ENCODE measurements at regions not wholly inside any gene's neighbourhood (a gene's known extent, or its start where the extent isn't known, plus 50 kb on each side); places are given as distances from the start of the nearest gene placed in this dataset.
"Not testable (repeated sequence)": the region's sequence is repeated elsewhere in the genome, so short reads cannot be mapped to it uniquely, and the experiment has no call there.

DNA sequence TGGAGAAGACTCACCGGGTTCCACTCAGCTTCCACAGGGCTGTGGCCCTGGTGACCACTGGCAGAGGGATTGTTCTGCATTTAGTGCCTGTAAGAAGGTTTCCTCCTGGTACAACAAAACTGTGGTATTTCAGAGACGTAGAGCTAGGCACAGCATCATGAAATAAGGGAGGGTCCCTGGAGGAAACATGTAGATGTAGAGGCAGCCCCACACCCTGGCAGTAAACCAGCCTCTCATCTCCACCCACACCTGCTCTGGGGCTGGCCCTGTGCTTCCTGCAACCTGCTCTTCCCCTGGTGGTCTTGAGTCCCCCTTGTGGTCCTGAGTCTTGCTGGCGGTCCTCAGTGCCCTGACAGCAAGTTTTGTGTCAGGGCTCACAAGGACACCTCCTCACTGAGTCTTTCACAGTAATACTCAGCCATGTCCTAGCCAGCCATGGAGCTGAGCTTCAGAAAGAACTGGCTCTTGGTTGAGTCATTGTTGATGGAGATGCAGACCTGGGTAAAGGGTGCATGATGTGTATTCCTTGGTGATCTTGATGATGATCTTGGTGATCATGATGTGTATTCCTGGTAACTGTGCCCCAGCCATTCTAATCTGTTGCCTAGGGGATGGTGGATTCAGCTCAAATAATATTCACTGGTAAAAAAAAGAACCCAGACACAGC is 121.8 kb downstream of the OR4M2 start:
- not testable (repeated sequence) for DNase-seq

- not testable (repeated sequence) for DNase-seq
Observed at GRCh38 chr15:22203208-22203607, 122.9 kb downstream of the OR4M2 start.

- not testable (repeated sequence) for DNase-seq
Observed at GRCh38 chr15:22209086-22209485, 128.8 kb downstream of the OR4M2 start.

GRCh38 chr15:22222596-22222995 is 142.3 kb downstream of the OR4M2 start:
- DNase-seq, result not testable (repeated sequence)

GRCh38 chr15:22224241-22224671 is 143.9 kb downstream of the OR4M2 start:
- no peak for DNase-seq

- not testable (repeated sequence) for DNase-seq
Observed at GRCh38 chr15:22224961-22225360, 144.6 kb downstream of the OR4M2 start.

- DNase-seq, result no peak
Observed at GRCh38 chr15:22226034-22226790, 145.9 kb downstream of the OR4M2 start.

DNA sequence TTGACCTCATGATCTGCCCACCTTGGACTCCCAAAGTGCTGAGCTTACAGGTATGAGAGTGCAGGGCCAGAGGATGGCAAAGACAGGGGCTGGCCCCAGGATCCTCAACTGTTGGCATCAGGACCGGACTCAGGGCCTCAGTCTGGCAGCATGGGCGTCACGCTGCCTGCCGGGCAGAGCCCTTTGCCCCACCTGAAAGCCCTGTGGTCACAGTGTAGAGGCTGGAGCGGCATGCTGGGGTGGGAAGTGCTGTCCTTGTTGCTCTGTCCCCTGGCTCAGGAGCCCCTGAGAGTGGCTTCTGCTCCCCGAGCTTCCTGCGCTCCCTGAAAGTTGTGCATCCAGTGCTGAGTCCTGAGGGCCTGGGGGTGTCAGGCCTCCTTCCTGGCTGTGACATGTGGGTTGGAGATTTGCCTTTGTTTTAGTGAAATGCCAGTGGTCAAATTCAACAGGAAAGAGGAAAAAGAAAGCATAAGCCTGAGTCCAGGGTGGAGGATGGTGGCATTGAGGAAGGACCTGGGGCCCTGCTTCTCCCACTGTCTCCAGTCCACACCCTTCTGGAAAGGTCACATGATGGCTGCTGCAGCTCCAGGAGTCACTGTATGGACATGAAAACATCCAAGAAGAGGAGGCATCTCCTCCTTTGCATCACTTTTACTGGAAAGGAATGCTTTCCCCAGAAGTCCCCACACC is 147.2 kb downstream of the OR4M2 start:
- no peak for DNase-seq

DNA sequence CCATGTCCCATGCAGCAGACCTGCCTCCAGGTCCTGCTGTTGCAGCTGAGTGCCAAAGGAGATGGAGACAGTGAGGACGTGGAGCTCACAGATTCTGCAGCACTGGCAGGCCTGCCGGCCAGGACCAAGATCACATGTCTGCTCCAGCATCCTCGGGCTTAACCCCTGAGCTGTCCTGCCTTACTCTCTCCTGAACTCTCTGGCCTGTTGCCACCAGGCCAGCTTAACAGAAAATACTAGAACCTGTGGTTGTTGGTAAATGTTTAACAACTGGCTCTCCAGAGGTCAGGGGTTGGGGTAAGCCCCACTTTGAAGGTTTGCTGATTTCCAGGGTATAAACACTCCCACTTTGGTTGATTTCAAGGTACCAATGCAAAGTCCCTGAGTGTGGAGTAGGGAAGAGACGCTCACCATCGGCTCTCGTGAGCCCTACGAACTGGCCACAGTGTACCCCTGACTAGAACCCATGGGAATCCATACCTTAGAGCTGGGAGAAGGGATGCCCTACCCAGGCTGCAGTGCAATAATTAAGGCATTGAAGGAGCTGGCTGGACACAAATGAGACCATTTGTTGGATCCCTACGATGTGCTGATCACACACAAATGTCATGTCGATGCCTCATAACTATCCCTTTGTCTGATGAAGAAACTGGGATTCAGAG is 147.9 kb downstream of the OR4M2 start:
- DNase-seq, result no peak

DNA sequence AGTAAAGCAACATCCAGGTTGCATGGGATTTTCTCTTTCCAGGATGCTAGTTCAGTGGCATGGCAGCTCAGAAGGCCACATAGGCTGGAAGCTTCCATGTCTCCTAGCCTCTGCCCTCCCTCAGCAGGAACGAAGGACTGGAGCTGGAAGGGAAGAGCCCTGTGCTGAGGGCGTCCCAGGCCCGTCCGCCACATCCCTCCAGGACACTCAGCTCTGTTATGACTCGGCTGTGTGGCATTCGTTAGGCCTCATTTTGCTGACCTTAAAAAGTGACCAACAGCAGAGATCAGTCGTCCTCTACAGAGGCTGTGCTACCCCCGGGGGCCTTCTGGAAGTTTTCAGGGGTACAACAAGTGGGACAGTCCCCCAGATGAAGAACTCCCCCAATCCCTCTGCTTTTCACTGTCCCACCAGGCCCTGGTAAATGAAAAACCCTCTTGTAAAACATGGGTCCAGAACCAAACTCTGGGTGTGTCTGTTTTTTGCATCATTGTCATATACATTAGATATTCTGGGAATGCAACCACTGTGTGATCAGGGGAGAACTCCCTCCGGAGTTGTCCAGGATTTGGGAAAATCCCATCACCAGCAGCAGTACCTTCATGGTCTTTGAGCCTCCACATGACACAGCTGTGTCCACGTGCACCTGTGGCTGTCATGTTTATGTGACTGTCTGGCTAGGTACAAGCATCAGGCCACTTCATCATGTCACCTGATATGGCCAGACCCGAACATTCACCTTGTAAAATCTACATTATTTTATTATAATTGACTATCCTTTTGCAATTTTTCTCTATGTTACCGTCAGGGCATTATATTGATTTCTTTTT is 149.9 kb downstream of the OR4M2 start:
- no peak for DNase-seq

DNA sequence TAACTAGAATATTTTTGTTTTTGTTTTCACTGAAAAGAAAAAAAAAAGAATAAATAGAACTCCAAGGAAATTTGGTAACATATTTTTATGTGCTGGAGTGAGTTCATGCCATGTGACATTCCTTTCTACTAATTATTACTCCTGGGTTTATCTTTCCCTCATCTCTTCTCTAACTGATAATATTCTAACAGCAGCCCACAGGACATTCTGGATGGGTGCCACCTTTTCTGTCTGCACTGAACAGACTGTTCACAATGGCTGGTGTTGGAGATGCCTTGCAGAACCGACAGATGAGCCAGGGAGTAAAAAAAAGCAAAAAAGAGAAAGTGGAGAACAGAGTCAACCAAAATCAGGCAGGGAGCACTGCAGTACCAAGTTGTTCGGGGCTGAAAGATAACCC is 151.3 kb downstream of the OR4M2 start:
- DNase-seq, result no peak

DNA sequence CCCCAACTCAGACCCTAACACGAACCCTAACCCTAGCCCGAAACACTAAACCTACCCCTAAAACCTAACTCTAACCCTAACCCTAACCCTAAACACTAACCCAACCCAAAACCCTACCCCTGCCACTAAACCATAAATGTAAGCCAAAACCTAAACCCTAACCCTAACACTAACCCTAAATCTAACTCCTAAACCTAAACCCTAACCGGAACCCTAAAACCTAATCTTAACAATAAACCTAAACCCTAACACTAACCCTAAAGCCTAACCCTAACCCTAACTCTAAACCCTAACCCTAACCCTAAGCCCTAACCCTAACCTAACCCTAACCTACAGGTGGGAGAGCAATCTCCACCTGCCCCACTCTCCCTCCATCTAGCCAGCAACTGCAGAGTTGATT is 152.3 kb downstream of the OR4M2 start:
- DNase-seq, result no peak

DNA sequence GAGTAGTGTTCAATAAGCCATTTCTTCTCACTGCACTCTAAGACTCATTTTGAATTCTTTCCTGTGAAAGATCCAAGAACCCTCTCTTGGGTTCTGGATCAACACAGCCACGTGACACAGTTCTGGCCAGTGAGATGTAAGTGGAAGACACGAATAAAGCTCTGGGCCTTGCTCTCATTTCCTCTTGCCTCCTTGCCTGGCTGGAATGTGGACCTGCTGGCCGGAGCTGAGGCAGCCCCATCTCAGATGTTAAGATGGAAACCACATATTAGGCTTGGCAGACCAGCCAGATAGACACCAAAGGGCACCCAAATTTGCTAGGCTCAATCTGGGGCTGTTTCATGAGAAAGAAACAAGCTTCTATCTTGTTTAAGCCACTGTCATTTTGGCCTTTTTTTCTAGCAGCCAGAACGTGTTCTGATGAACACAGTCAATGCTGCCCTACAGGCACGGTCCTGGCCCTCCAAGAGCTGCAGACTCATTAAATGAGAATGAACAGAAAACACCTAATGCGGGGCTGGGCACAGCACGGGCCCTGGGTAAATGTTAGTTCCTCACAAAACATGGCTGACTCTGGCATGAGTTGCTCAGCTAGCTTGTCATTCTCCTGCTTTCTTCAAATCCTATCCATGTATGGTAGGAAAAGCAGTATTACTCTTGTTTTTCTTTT is 155.1 kb downstream of the OR4M2 start:
- not testable (repeated sequence) for DNase-seq

DNA sequence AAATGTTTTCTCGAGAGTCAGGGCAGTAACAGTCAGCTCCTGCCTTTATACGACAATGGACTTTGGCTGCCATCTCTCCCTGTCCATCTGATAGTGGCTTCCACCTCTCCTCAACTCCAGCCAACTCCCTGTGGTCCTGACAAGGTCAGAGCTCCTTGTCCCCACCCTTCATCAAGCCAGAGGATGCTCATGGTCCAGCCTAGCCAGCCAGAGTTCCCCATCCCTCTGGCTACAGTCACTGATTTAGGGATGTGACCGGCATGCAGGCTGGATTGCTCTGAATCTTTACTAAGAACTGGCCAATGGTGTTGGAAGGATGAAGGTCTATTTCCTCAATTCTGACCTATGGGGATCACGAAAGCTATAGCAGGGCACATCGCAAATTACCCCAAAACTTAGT is 156.1 kb downstream of the OR4M2 start:
- DNase-seq, result no peak

DNA sequence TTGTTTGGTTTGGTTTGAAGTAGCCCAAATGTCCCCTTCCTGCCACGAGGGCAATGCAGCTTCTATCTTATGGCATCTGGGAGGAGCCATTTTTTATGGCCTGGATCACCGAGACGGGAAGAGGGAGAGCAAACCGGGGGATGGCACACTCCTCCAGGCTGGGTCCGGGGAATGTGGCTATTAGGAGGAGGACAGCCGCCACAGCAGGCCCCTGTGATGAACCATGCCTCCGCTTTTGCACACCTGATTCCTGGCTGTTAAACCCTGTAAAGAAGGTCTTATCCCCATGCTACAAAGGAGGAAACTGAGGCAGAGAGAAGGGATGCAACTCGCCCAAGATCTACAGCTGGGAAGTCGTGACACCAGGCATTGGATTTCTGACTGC is 157.6 kb downstream of the OR4M2 start:
- no peak for DNase-seq

DNA sequence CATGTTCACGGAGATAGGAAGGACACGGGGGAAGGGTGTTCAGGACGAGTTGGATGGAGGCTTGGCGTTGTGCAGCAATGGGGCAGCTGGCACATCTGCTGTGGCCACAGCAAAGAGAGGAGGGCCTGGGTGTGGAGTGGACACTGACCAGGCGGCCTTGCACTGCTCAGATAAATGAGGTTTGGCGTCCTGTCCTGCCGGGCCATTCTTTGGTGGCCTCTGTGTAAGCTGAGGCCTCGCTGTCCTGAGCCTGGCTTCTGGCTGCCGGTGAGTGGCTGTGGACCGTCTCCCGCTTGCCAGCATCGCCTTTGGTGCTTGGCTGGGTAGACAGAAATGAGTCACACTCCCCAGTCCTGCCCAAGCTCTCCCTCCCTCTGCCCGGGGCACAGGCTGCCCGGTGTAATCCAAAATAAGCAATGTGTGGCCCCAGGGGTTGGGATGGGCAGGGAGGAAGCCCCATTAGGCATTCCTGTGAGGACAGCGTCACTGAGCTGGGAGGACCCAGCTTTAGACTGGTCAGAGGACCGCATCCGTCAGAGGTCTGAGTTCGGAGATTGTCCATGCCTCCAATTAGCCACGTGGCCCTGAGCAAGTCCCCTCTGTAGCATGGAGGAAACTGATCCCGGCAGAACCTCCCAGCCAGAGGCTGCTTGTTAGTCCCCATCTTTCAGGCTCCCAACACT is 158.1 kb downstream of the OR4M2 start:
- not testable (repeated sequence) for DNase-seq

DNA sequence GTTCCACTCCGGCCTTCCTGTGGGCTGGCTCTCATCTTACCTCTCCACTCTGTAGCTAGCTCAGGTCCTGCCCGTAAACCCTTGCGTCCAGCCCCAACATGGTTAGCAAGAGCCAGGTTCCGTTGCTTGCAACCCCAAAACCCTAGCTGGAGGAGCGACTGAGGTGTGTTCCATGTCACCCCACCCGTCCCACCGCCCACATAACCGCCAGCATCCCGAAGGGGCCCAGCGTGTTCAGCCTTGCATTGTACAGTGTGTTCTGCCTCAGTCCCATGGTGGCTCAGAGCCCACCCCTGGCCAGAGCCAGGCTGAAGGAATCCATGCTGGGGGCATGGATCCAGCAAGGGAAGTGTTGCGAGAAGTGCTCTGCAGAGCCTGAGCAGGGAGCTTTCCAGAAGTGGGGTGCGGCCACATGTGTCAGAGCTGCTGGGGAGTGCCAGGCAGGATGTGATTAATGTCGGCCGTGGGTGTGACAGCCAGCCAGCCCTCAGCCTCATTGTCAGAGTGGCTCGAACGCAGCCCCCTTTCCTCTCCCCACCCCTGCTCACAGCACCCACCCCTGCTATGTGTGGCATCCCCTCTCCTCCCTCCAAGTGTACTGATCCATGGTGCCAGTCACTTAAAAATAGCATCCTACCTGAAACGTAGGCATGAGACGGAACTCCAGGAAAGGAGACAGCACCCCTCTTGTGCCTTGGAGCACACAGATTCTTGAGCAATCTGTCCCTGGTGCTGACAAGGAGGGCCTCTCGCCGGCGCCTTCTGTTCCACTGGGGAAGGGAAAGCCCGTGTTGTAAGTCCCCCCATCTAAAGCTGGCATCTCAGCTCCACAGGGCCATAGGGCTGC is 158.9 kb downstream of the OR4M2 start:
- DNase-seq, result not testable (repeated sequence)

DNA sequence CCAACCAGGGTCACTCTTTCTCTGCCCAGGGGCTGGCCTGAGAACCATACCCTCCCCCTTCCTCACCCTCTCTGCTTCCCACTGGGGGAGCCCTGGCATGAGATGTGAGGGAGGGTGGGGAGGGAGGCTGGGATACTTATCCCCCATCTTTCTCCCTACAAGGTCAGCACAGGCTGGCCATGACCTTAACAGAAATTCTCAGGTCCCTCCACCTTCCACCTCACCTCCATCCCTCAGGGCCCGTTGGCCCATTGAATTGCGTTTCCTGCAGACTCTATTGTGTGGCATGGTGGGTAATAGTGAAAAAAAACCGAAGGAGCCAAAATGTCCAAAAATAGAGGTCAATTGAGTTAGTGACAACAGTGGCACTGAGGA is 159.5 kb downstream of the OR4M2 start:
- DNase-seq, result no peak

GRCh38 chr15:22240403-22240802 is 160.1 kb downstream of the OR4M2 start:
- DNase-seq, result no peak

- DNase-seq, result no peak
Observed at GRCh38 chr15:22240986-22241385, 160.7 kb downstream of the OR4M2 start.
